HCT116 (cell line): ENCODE measurements at regions not wholly inside any gene's neighbourhood (a gene's known extent, or its start where the extent isn't known, plus 50 kb on each side); places are given as distances from the start of the nearest gene placed in this dataset.

Experiments used
- ATAC-seq: fragments of 200-7000 bp; cut with Tn5 transposase; 2 replicates; pipeline ENCODE4 v1.9.1; 2020; ENCODE audit warnings: mild to moderate bottlenecking, moderate library complexity
- BruUV-seq: library from RNA; stranded (reverse); fragments of 400-500 nt; replicated peaks from 2 replicates; lab custom pipeline; 2021; lab: Mats Ljungman, UMichigan
- CTCF ChIA-PET: fragments of 300-600 bp; sonication (Branson Sonifier 250); formaldehyde crosslinking; loops from one replicate; lab custom pipeline; 2021; ENCODE audit warnings: antibody characterized with exemption; lab: Charles Lee
- POLR2A ChIA-PET: fragments of 300-600, 350-600 bp; sonication (Branson Sonifier 250); formaldehyde crosslinking; loops from one replicate; lab custom pipeline; 2021; ENCODE audit warnings: antibody characterized with exemption; lab: Charles Lee
- RAD21 ChIA-PET, 2 experiments: fragments of 300-600 bp; sonication (Branson Sonifier 250); formaldehyde crosslinking; loops; one replicate each; lab custom pipeline; 2023; ENCODE audit warnings: low total read pairs in 2 of 2; ENCODE audit not compliant: uncharacterized antibody in 2 of 2, unreplicated experiment in 2 of 2, low non-redundant PET in 1 of 2; lab: Charles Lee
- DNase-seq: peaks from one replicate; pipeline ENCODE4 v3.0.0-alpha.2; 2010; ENCODE audit warnings: low read depth, low spot score
- H2AFZ ChIP-seq: fragments of 200-600 bp; shearing (Covaris generic), sonication (generic); 2 replicates; pipeline ENCODE4 v1.6.1; 2017; ENCODE audit warnings: low read depth, mixed run types, mixed read lengths, antibody characterized with exemption, low read length; ENCODE audit not compliant: poor library complexity, severe bottlenecking
- H3K27ac ChIP-seq: 2 replicates; pipeline ENCODE4 v1.5.1; 2012; ENCODE audit warnings: low read depth, low read length
- H3K27me3 ChIP-seq: fragments of 200-600 bp; sonication (generic); 2 replicates; pipeline ENCODE4 v1.6.1; 2016; ENCODE audit warnings: mixed run types, low read length, mixed read lengths; ENCODE audit not compliant: insufficient read depth
- H3K36me3 ChIP-seq, 2 experiments: fragments of 200-500 bp in 1 of 2; fragments of 200-600 bp in 1 of 2; sonication (Bioruptor generic) in 1 of 2; sonication (generic) in 1 of 2; 2 replicates each; pipeline versions ENCODE4 v1.5.1 to v1.6.1; 2014 to 2016; ENCODE audit warnings: low read length in 2 of 2, inconsistent platforms in 1 of 2, mixed read lengths in 1 of 2, mixed run types in 1 of 2; ENCODE audit not compliant: insufficient read depth in 2 of 2, control insufficient read depth in 1 of 2
- H3K4me1 ChIP-seq, 2 experiments: fragments of 200-600 bp in 1 of 2; sonication (generic) in 1 of 2; 2 replicates each; pipeline versions ENCODE4 v1.5.1 to v1.6.1; 2012 to 2017; ENCODE audit warnings: low read length in 2 of 2, inconsistent platforms in 1 of 2, mild to moderate bottlenecking in 1 of 2, mixed read lengths in 1 of 2, mixed run types in 1 of 2, moderate library complexity in 1 of 2; ENCODE audit not compliant: insufficient read depth in 2 of 2, control insufficient read depth in 1 of 2
- H3K4me2 ChIP-seq: fragments of 200-600 bp; sonication (generic); 2 replicates; pipeline ENCODE4 v1.6.1; 2017; ENCODE audit warnings: mixed run types, low read length, mixed read lengths
- H3K4me3 ChIP-seq, 2 experiments: fragments of 200-600 bp in 1 of 2; sonication (generic) in 1 of 2; replicated peaks in 1 of 2; 2 replicates each; pipeline ENCODE4 v1.5.1; 2011 to 2016; ENCODE audit warnings: low read length in 2 of 2, control low read depth in 1 of 2, low read depth in 1 of 2, mild to moderate bottlenecking in 1 of 2, mixed read lengths in 1 of 2, mixed run types in 1 of 2
- H3K79me2 ChIP-seq: fragments of 200-600 bp; sonication (generic); 2 replicates; pipeline ENCODE4 v1.6.1; 2017; ENCODE audit warnings: mild to moderate bottlenecking, mixed run types, low read length, moderate library complexity, mixed read lengths; ENCODE audit not compliant: insufficient read depth
- H3K9ac ChIP-seq: fragments of 200-600 bp; sonication (generic); 2 replicates; pipeline ENCODE4 v1.6.1; 2016; ENCODE audit warnings: low read length, mixed read lengths
- H3K9me2 ChIP-seq: fragments of 200-600 bp; sonication (generic), shearing (Covaris generic); 2 replicates; pipeline ENCODE4 v1.6.1; 2017; ENCODE audit warnings: mixed run types, mild to moderate bottlenecking, moderate library complexity; ENCODE audit not compliant: insufficient read depth
- H3K9me3 ChIP-seq, 2 experiments: fragments of 200-500 bp in 1 of 2; fragments of 200-600 bp in 1 of 2; sonication (Bioruptor generic) in 1 of 2; sonication (generic) in 1 of 2; 2 replicates each; pipeline ENCODE4 v1.6.1; 2014 to 2017; ENCODE audit warnings: low read length in 2 of 2, mixed read lengths in 2 of 2, inconsistent platforms in 1 of 2, low read depth in 1 of 2, mild to moderate bottlenecking in 1 of 2, mixed run types in 1 of 2, moderate library complexity in 1 of 2; ENCODE audit not compliant: control insufficient read depth in 1 of 2, insufficient read depth in 1 of 2
- H4K20me1 ChIP-seq: fragments of 200-600 bp; sonication (generic), shearing (Covaris generic); 2 replicates; pipeline ENCODE4 v1.6.1; 2017; ENCODE audit warnings: mixed run types, mild to moderate bottlenecking, moderate library complexity; ENCODE audit not compliant: insufficient read depth
- CEBPB ChIP-seq: IDR thresholded peaks from 2 replicates; pipeline ENCODE4 v1.6.1; 2012; ENCODE audit warnings: low read depth
- CTCF ChIP-seq, 3 experiments: fragments of 200-600 bp in 1 of 3; sonication (generic) in 1 of 3; IDR thresholded peaks in 2 of 3; conservative IDR thresholded peaks in 1 of 3; 2 replicates each; pipeline ENCODE4 v1.5.1; 2012 to 2017; ENCODE audit warnings: low read depth in 2 of 3, low read length in 2 of 3, antibody characterized with exemption in 1 of 3, borderline replicate concordance in 1 of 3, control low read depth in 1 of 3, mild to moderate bottlenecking in 1 of 3, mixed read lengths in 1 of 3, mixed run types in 1 of 3, moderate library complexity in 1 of 3; ENCODE audit not compliant: insufficient read depth in 1 of 3
- EGR1 ChIP-seq: IDR thresholded peaks from 2 replicates; pipeline ENCODE4 v1.6.1; 2012; ENCODE audit warnings: low read depth
- ELF1 ChIP-seq: IDR thresholded peaks from 2 replicates; pipeline ENCODE4 v1.6.1; 2012; ENCODE audit warnings: low read depth, borderline replicate concordance
- FOSL1 ChIP-seq: IDR thresholded peaks from 2 replicates; pipeline ENCODE4 v1.6.1; 2012; ENCODE audit warnings: low read depth
- MAX ChIP-seq: IDR thresholded peaks from 2 replicates; pipeline ENCODE4 v1.6.1; 2012
- POLR2AphosphoS5 ChIP-seq: IDR thresholded peaks from 2 replicates; pipeline ENCODE4 v1.6.1; 2011; ENCODE audit warnings: mild to moderate bottlenecking, low read depth, low read length, moderate library complexity
- RAD21 ChIP-seq: IDR thresholded peaks from 2 replicates; pipeline ENCODE4 v1.6.1; 2012; ENCODE audit warnings: low read depth, mild to moderate bottlenecking
- REST ChIP-seq: IDR thresholded peaks from 2 replicates; pipeline ENCODE4 v1.6.1; 2012; ENCODE audit warnings: low read depth
- SIN3A ChIP-seq: IDR thresholded peaks from 2 replicates; pipeline ENCODE4 v1.6.1; 2012; ENCODE audit warnings: low read depth
- SP1 ChIP-seq: IDR thresholded peaks from 2 replicates; pipeline ENCODE4 v1.6.1; 2012; ENCODE audit warnings: low read depth
- TCF7L2 ChIP-seq: IDR thresholded peaks from 2 replicates; pipeline ENCODE4 v1.7.0; 2011; ENCODE audit warnings: borderline replicate concordance, inconsistent platforms; ENCODE audit not compliant: insufficient read depth, insufficient read length; ENCODE audit errors: extremely low read depth
- YY1 ChIP-seq: IDR thresholded peaks from 2 replicates; pipeline ENCODE4 v1.6.1; 2011; ENCODE audit warnings: low read length, low read depth, moderate library complexity, mild to moderate bottlenecking; ENCODE audit not compliant: insufficient replicate concordance; ENCODE audit errors: extremely low read depth
- ZBTB33 ChIP-seq: IDR thresholded peaks from 2 replicates; pipeline ENCODE4 v1.6.1; 2011; ENCODE audit warnings: mild to moderate bottlenecking, low read length, moderate library complexity; ENCODE audit not compliant: insufficient replicate concordance; ENCODE audit errors: extremely low read depth
- ZFX ChIP-seq: fragments of 450-650 bp; IDR thresholded peaks from 2 replicates; pipeline ENCODE4 v1.6.1; 2017
- ZNF274 ChIP-seq: fragments of 200-500 bp; sonication (Bioruptor generic); IDR thresholded peaks from 2 replicates; pipeline ENCODE4 v1.6.1; 2014; ENCODE audit warnings: mild to moderate bottlenecking, low read depth, low read length, inconsistent platforms
- intact Hi-C: fragments of 100-400 bp; cut with micrococcal nuclease; formaldehyde crosslinking; loops from 2 replicates; pipeline ENCODE4 v1.10.0; 2022

- TF ChIP-seq MAX (no peak), CEBPB (no peak), ZNF274 (no peak), ELF1 (no peak), RAD21 (no peak), FOSL1 (no peak), TCF7L2 (no peak), SIN3A (no peak)
Measured at GRCh38 chr2:236677368-236677767, 107.7 kb downstream of the ACKR3 start (continued).

- Histone ChIP-seq H3K4me2 (no peak overlapping the region), H4K20me1 (no peaks in the 10 kb centered on the region), H3K4me3 (no peak overlapping the region), H3K9me2 (no peaks in the 10 kb centered on the region), H3K4me1 (no peaks in the 10 kb centered on the region), H3K9ac (no peak overlapping the region), H2AFZ (no peak overlapping the region), H3K27me3 (peaks cover 62% of the 10 kb centered on the region), H3K79me2 (no peaks in the 10 kb centered on the region)
- no TSS peak for BruUV-seq
- POLR2A ChIA-PET: no interaction called here
- no peak for DNase-seq
- CTCF ChIA-PET: no interaction called here
- TF ChIP-seq ZBTB33: no peak
- no peak for TF ChIP-seq SIN3A
- TF ChIP-seq CTCF (IDR thresholded peaks at IDR 0.05 in 2 of 3, conservative IDR thresholded peaks at IDR 0.05 in 1 of 3; ENCODE audit: borderline replicate concordance in 1 of 3, insufficient read depth in 1 of 3, low read depth in 2 of 3, low read length in 2 of 3): no peak
- no peak for TF ChIP-seq EGR1
- no peak for TF ChIP-seq ZNF274
- TF ChIP-seq YY1: no peak
- no peak for TF ChIP-seq REST
- no peak for TF ChIP-seq RAD21
- no peak for TF ChIP-seq SP1
- TF ChIP-seq ZFX: no peak
- no peak for TF ChIP-seq CEBPB
- TF ChIP-seq TCF7L2: no peak
- TF ChIP-seq FOSL1: no peak
- no peak for TF ChIP-seq POLR2AphosphoS5
- TF ChIP-seq, all 23 proteins: peak for 0
- no peaks in the 10 kb centered on the region for H3K9me3 ChIP-seq
- intact Hi-C loops: no loop called here
- H3K27ac ChIP-seq: no peak overlapping the region
- ATAC-seq: no peak
- no peaks in the 10 kb centered on the region for H3K36me3 ChIP-seq
- RAD21 ChIA-PET: no interaction called here
Measured at GRCh38 chr2:236678307-236678975, 108.8 kb downstream of the ACKR3 start.
